Adrenal gland (tissue), 5 donors: ENCODE measurements at regions not wholly inside any gene's neighbourhood (a gene's known extent, or its start where the extent isn't known, plus 50 kb on each side); places are given as distances from the start of the nearest gene placed in this dataset.

Experiments used
- CTCF ChIP-seq, 6 experiments: fragments of 450-650 bp in 4 of 6; fragments of 200-600 bp in 2 of 6; sonication (generic) in 1 of 6; IDR thresholded peaks; 1 replicate in 5 of 6; 2 replicates in 1 of 6; pipeline versions ENCODE4 v1.5.1 to v1.8.0; 2016 to 2021; ENCODE audit warnings: antibody characterized with exemption in 6 of 6, mild to moderate bottlenecking in 2 of 6, moderate library complexity in 1 of 6
- POLR2A ChIP-seq, 2 donors: fragments of 450-650 bp; IDR thresholded peaks; one replicate each; pipeline ENCODE4 v1.6.1; 2017; ENCODE audit warnings: antibody characterized with exemption in 2 of 2, mild to moderate bottlenecking in 2 of 2, moderate library complexity in 1 of 2
- donor health status: DM: no; HTN: no; CAD: no.

- no peak for TF ChIP-seq POLR2A (IDR thresholded peaks at IDR 0.05)
- TF ChIP-seq CTCF (IDR thresholded peaks at IDR 0.05) = no peak
These were observed 207.6 kb upstream of the DEFB112 start for GRCh38 chr6:50257322-50257721.
